ENCODE measurements at regions not wholly inside any gene's neighbourhood (a gene's known extent, or its start where the extent isn't known, plus 50 kb on each side); places are given as distances from the start of the nearest gene placed in this dataset.

DNA sequence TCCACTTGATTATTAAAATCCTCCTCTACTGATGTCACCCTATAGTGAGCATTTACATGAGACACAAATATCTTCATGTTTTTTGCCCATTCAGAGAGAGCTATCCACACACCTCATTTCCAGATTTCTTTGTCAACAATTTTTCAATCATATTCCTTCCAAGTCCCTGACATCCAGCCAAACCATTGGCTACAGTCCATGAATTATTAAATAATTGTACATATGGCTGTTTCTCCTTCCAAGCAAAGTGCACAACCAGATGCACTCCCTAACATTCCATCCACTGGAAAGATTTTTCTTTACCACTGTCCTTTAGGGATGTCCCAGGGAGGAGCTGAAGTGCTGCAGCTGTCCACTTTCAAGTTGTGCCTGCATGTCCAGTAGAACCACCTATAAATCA lies 328.0 kb upstream of the MDFIC2 start:
- no peak for ATAC-seq (ENCODE audit: low read depth)

DNA sequence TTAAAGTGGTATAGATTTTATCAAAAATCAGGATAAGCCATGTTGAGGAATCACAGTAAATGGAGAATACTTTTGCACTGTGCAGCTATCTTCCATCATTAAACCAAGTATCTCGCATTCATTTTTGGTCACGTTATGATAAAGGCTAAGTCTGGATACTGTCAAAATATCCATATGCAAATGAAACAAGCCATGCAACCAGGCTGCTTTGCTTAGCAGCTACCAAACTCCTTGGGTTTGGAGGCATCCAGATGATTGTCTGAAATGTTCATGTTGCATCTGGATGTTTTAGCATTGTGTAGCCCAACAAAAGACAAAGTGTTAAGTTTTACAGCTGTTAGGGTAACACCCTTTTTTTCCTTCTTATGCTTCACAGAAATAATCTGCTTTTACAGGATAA lies 322.9 kb upstream of the MDFIC2 start:
- DNase-seq (ENCODE audit: low spot score) (no peak), ATAC-seq (ENCODE audit: low read depth) (no peak)
- H3K27me3 ChIP-seq (ENCODE audit: insufficient read depth, poor library complexity, severe bottlenecking), result peaks cover 17% of the 10 kb centered on the region
- no peaks in the 10 kb centered on the region for H3K9me3 ChIP-seq (ENCODE audit: severe bottlenecking)
- H3K4me3 ChIP-seq (ENCODE audit: severe bottlenecking), result no peak overlapping the region
- TF ChIP-seq, protein P1, sequence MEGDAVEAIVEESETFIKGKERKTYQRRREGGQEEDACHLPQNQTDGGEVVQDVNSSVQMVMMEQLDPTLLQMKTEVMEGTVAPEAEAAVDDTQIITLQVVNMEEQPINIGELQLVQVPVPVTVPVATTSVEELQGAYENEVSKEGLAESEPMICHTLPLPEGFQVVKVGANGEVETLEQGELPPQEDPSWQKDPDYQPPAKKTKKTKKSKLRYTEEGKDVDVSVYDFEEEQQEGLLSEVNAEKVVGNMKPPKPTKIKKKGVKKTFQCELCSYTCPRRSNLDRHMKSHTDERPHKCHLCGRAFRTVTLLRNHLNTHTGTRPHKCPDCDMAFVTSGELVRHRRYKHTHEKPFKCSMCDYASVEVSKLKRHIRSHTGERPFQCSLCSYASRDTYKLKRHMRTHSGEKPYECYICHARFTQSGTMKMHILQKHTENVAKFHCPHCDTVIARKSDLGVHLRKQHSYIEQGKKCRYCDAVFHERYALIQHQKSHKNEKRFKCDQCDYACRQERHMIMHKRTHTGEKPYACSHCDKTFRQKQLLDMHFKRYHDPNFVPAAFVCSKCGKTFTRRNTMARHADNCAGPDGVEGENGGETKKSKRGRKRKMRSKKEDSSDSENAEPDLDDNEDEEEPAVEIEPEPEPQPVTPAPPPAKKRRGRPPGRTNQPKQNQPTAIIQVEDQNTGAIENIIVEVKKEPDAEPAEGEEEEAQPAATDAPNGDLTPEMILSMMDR (IDR thresholded peaks at IDR 0.05; ENCODE audit: poor library complexity, severe bottlenecking), result no peak
- no peak overlapping the region for H3K27ac ChIP-seq (ENCODE audit: poor library complexity, severe bottlenecking)
- no peaks in the 10 kb centered on the region for H3K4me1 ChIP-seq (ENCODE audit: insufficient read depth, poor library complexity, severe bottlenecking)
- H3K36me3 ChIP-seq (ENCODE audit: low read depth), result no peaks in the 10 kb centered on the region

More for the DNA sequence above, 328.0 kb upstream of the MDFIC2 start:
- H3K9me3 ChIP-seq (ENCODE audit: severe bottlenecking), result no peaks in the 10 kb centered on the region
- no peak overlapping the region for H3K27ac ChIP-seq (ENCODE audit: poor library complexity, severe bottlenecking)
- H3K4me1 ChIP-seq (ENCODE audit: insufficient read depth, poor library complexity, severe bottlenecking), result no peaks in the 10 kb centered on the region
- DNase-seq (ENCODE audit: low spot score), result no peak
- H3K27me3 ChIP-seq (ENCODE audit: insufficient read depth, poor library complexity, severe bottlenecking), result peaks cover 10% of the 10 kb centered on the region
- H3K4me3 ChIP-seq (ENCODE audit: severe bottlenecking), result no peak overlapping the region
- no peaks in the 10 kb centered on the region for H3K36me3 ChIP-seq (ENCODE audit: low read depth)
- TF ChIP-seq, protein P1 (IDR thresholded peaks at IDR 0.05; ENCODE audit: poor library complexity, severe bottlenecking), result no peak

DNA sequence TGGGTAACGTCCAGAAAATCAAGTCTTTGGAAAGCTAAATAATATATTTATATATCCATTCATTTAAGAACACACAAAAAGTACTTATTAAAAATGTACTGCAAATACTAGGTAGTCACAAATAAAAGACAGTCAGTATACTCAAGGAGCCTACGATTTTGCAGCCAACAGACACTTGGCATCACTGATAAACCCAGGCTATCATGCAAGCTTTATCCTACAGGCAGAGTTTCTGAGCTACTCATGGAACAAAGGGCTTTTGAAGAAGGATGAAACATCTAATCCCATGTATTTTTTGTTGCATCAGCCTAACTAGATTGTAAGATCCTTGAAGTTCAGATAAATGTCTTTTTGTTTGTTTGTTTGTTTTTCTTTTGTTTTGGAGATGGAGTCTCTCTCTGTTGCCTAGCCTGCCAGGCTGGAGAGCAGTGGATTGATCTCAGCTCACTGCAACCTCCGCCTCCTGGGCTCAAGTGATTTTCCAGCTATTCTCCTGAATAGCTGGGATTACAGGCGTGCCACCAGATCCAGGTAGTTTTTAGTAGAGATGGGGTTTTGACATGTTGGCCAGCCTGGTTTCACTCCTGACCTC lies 319.4 kb upstream of the MDFIC2 start:
- Histone ChIP-seq H3K9me3 (ENCODE audit: severe bottlenecking) (no peaks in the 10 kb centered on the region), H3K27me3 (ENCODE audit: insufficient read depth, poor library complexity, severe bottlenecking) (peaks cover 17% of the 10 kb centered on the region), H3K27ac (ENCODE audit: poor library complexity, severe bottlenecking) (no peak overlapping the region), H3K4me3 (ENCODE audit: severe bottlenecking) (no peak overlapping the region), H3K4me1 (ENCODE audit: insufficient read depth, poor library complexity, severe bottlenecking) (no peaks in the 10 kb centered on the region), H3K36me3 (ENCODE audit: low read depth) (no peaks in the 10 kb centered on the region)
- ATAC-seq (ENCODE audit: low read depth), result no peak
- TF ChIP-seq, protein P1 (IDR thresholded peaks at IDR 0.05; ENCODE audit: poor library complexity, severe bottlenecking), result no peak
- DNase-seq (ENCODE audit: low spot score), result no peak

DNA sequence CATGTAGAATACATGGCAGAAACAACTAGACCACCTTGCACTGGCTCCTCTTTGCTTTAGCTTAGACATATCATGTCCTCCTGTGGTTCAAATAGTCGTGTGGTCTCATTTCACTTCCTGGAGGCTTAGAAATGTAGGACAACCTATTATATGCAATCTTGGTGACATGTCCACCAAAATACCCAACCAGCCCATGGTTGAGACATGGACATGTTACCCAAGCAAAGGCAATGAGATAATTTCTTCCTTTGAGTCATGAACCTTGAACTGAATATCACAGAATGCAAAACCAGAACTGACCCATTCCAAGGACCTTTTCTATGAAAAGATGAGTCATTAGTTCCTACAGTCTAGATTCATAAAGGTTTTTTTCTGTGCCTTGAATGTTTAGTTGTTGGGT lies 309.0 kb upstream of the MDFIC2 start:
- ATAC-seq (ENCODE audit: low read depth), result no peak
- H3K27ac ChIP-seq (ENCODE audit: poor library complexity, severe bottlenecking), result no peak overlapping the region
- DNase-seq (ENCODE audit: low spot score), result no peak
- H3K36me3 ChIP-seq (ENCODE audit: low read depth), result no peaks in the 10 kb centered on the region
- no peaks in the 10 kb centered on the region for H3K9me3 ChIP-seq (ENCODE audit: severe bottlenecking)
- H3K4me3 ChIP-seq (ENCODE audit: severe bottlenecking), result no peak overlapping the region
- H3K27me3 ChIP-seq (ENCODE audit: insufficient read depth, poor library complexity, severe bottlenecking), result peaks cover 24% of the 10 kb centered on the region
- H3K4me1 ChIP-seq (ENCODE audit: insufficient read depth, poor library complexity, severe bottlenecking), result no peaks in the 10 kb centered on the region
- TF ChIP-seq, protein P1 (IDR thresholded peaks at IDR 0.05; ENCODE audit: poor library complexity, severe bottlenecking), result no peak

DNA sequence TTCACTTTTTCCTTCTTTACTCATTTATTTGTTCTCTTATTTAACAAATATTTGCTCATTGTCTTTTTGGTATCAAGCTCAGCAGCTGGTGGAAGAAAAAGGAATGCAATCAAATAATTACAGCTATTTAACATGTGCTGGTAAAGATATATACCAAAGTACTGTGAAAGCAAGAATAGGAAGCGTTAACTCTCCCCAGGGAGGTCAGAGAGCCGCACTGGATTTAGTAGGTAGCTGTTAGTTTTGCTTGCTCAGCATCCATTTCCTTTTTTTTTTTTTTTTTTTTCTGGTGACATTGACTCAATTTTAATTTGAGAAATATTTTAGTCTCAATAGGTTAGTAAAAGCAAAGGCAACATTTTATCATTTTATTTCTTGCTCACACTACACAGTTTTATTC lies 308.5 kb upstream of the MDFIC2 start:
- no peaks in the 10 kb centered on the region for H3K36me3 ChIP-seq (ENCODE audit: low read depth)
- TF ChIP-seq, protein P1 (IDR thresholded peaks at IDR 0.05; ENCODE audit: poor library complexity, severe bottlenecking), result no peak
- H3K4me1 ChIP-seq (ENCODE audit: insufficient read depth, poor library complexity, severe bottlenecking), result no peaks in the 10 kb centered on the region
- ATAC-seq (ENCODE audit: low read depth) (no peak), DNase-seq (ENCODE audit: low spot score) (no peak)
- no peaks in the 10 kb centered on the region for H3K9me3 ChIP-seq (ENCODE audit: severe bottlenecking)
- H3K27me3 ChIP-seq (ENCODE audit: insufficient read depth, poor library complexity, severe bottlenecking), result peaks cover 24% of the 10 kb centered on the region
- H3K27ac ChIP-seq (ENCODE audit: poor library complexity, severe bottlenecking), result no peak overlapping the region
- no peak overlapping the region for H3K4me3 ChIP-seq (ENCODE audit: severe bottlenecking)

Measured in RWPE2 (cell line).